ENCODE measurements at regions not wholly inside any gene's neighbourhood (a gene's known extent, or its start where the extent isn't known, plus 50 kb on each side); places are given as distances from the start of the nearest gene placed in this dataset.

GRCh38 chr22:47394504-47395440 lies 632.3 kb downstream of the TBC1D22A start:
- TF ChIP-seq ZFP36 (IDR thresholded peaks at IDR 0.05; ENCODE audit: borderline replicate concordance, low read depth, low read length, partially characterized antibody): no peak
- TF ChIP-seq FOXP1 (IDR thresholded peaks at IDR 0.05): no peak
- no peak for TF ChIP-seq FOXP1 (CRISPR knock-in tag; IDR thresholded peaks at IDR 0.05)
- TF ChIP-seq ZNF33A (CRISPR knock-in tag; IDR thresholded peaks at IDR 0.05; ENCODE audit: borderline replicate concordance): no peak
- TF ChIP-seq CTCF (CRISPR knock-in tag; IDR thresholded peaks at IDR 0.05): no peak
- no peak for TF ChIP-seq REST (IDR thresholded peaks at IDR 0.05; ENCODE audit: borderline replicate concordance in 1 of 2, low read depth in 1 of 2, low read length in 2 of 2)
- no peak for TF ChIP-seq EP300 (IDR thresholded peaks at IDR 0.05; ENCODE audit: low read depth in 2 of 2, low read length in 2 of 2)
- no peak for TF ChIP-seq EP300 (CRISPR knock-in tag; IDR thresholded peaks at IDR 0.05; ENCODE audit: borderline replicate concordance)
- TF ChIP-seq ZNF792 (CRISPR knock-in tag; IDR thresholded peaks at IDR 0.05): no peak
- no peak for TF ChIP-seq ZNF780A (CRISPR knock-in tag; IDR thresholded peaks at IDR 0.05)
- no peak for TF ChIP-seq DNMT1 (CRISPR knock-in tag; IDR thresholded peaks at IDR 0.05)
- TF ChIP-seq TAF1 (CRISPR knock-in tag; IDR thresholded peaks at IDR 0.05): no peak
- no peak for TF ChIP-seq BCLAF1 (IDR thresholded peaks at IDR 0.05)
- no peak for TF ChIP-seq POLR2A (IDR thresholded peaks at IDR 0.05; ENCODE audit: insufficient read depth in 1 of 2, low read depth in 2 of 2, low read length in 2 of 2)

Data from HepG2 (cell line).